ENCODE measurements at regions not wholly inside any gene's neighbourhood (a gene's known extent, or its start where the extent isn't known, plus 50 kb on each side); places are given as distances from the start of the nearest gene placed in this dataset.

GRCh38 chr14:87153391-87153790, 839.6 kb downstream of the GALC start:
- DNase-seq = no peak

- DNase-seq = no peak
These were observed 840.3 kb downstream of the GALC start for GRCh38 chr14:87152693-87153092.

DNA sequence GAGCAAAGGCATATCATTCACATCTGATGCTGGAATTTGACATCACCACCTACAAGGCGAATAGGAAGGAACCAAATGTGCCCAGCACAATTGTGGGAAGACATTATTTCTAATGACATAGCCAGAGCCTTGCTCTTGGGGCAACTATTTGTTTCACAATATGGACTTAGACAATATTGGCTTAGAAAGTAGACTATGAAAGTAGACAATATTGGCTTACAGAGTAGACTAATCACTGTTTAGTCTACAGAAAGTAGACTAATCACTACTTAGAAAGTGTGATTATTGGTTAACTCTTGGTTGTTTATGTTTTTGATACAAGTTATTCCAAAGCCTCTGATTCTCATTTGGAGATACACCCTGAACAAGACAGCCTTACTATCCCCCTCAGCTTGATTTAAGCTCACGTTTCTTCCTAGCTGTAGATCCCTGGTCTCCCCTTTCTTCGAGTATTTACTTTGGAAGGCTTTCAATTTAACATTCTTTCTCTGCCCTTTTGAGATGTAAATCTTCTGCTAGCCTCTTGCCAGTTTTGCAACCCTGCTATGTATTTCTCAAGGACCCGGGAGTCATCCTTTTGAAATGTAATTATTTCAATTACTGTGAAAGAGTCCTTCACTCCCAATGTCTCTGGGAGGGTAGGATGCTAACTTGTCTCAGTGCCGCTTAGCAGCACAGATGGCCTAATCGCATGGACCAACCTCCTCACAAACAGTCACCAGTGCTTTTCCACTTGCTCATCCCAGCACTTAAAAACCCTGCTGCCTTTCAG, 843.2 kb downstream of the GALC start:
- DNase-seq = peak; percentile 95

DNA sequence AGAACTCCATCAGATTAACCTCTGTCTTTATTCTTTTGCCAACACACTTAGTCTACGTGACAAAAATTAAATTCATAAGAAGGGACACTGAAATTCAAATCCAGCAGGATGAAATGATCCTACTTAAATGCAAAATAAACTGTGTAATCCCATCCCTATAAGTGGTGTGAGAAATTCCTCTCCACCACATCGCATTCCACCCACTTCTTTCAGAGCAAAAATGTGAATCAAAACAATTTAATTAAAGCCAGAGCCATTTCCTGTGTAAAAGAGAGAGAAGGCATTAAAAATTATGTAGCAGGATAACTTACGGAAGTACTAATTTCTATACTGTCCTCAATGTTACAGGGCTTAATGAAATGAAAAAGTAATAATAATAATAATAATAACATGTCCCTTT, 844.3 kb downstream of the GALC start:
- peak; percentile 87 for DNase-seq

- no peak for DNase-seq
These were observed 850.3 kb downstream of the GALC start for GRCh38 chr14:87142551-87143211.

GRCh38 chr14:87141801-87142200, 851.2 kb downstream of the GALC start:
- no peak for DNase-seq

DNA sequence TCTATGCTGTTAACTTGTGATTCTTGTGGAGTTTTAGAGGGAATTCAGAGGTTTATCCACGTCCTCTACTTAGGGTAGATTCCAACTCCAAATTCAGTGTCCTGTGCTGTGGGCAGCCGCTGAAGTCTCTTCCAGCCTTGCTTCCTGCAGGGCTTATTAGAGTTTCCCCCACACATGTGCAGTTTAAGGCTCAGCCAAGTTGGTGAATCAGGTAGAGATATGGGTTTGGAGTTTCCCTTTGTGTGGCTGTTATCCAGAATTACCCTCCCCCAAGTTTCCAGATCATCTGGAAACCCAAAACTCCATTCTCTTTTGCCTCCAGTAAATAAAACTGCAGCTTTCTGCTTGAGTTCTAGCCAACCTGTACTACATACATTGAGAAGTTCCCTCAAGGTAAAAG, 853.7 kb downstream of the GALC start:
- peak; percentile 17 for DNase-seq

DNA sequence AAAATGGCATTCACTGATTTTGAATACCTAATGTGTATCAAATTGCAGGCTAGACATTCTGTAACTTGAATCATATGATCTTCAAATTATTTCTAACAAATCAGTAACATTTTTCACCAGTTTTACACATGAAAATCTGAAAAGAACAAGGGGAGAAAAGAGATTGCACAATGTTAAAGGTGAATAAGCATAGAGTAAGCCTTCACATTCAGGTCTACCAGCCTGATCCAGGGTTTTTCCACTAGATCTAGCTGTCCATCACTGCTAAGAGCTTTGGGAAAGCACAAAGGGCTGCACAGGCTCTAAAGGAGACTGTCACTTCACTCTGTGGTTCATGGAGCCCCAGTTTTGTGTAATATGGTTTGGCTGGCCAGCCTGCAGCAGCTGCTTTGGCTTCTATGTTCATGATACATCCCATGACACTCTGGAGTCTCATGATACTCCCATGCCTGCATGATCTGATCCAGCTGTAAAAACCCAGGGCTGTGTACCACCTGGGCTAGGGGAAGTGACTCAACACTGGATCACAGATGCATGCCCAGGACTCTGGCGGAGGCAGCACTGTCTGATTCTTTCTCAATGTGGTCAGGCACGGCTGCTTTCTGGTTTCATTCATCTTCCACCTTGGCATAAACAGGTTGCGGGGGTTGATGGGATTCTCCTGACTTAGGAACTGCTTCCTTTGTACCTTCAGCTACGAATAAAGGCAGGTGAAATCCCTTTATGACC, 859.7 kb downstream of the GALC start:
- peak; percentile 88 for DNase-seq

DNA sequence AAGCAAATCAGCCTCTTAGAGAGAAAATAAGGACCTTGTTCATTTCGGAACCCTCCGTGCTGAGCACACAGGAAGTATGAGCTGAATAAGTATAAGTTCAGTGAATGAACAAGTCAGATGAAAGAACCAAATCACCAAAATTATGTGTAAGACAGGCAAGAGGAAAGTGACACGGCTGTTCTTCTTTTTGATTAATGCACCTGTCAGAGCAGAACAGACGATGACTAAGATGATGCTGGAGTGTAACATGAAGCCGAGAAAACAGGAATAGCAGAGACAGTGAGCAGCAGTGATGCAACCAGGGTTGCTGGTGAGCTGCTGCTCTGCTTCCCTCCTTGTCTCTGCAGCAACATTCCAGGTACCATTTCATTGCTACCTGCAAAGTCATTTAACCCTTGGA, 861.1 kb downstream of the GALC start:
- peak; percentile 62 for DNase-seq

DNA sequence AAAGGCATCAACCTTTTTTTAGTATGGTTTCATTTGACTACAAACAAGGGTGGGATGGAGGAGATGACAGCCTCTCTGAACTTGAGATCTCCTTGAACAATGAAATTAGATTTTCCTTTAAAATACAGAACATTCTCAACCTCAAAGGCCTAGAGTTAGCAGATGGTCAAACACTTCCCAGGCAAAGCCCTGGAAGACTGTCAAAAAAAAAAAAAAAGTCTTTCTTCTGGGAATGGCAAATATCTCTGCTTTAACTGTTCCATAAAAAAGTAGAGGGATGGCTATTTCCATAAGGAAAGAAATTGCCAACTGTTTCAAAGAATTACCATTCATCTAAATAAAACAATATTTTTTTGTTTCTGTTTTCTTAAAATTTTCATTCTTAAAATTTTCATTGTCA, 870.8 kb downstream of the GALC start:
- no peak for DNase-seq

- no peak for DNase-seq
These were observed 871.3 kb downstream of the GALC start for GRCh38 chr14:87121716-87122115.

DNA sequence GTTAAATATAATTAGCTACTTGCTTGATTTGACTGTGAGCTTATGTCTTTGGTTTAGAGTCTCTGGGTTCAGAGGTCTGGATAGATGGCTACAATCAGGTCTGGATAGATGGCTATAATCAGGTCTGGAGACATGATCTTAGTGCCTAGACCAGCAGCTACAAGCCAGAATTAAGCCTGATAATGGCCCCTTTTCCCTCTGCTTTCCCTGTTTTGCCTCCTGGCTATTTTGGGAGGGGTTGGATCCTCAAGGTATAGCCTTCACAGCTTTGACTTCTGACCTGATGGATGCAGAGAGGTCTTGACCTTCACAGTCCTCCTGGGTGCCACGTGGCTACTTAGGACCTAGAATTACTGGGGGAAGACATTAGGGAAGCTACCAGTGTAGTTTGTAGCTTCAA, 877.7 kb downstream of the GALC start:
- no peak for DNase-seq

- DNase-seq = no peak
These were observed 879.7 kb downstream of the GALC start for GRCh38 chr14:87113286-87113685.

DNA sequence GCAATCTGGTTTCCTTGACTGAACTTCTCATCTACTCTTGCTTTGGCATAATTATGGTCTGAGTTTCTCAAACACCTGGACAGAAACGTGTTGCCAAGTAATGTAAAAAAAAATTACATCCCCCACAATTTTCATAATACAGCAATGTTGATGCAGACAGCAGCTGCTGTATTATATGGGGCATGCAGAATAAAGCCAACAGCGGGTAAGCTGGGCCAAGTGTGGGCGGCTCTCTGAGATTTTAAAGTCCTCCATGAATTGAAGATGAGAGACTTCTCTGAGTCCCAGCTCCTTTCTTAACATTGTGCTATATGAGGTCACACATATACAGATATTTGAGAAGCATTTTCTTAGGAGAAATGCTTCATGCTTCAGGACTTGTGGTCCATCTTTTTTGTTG, 881.2 kb downstream of the GALC start:
- DNase-seq = no peak

DNA sequence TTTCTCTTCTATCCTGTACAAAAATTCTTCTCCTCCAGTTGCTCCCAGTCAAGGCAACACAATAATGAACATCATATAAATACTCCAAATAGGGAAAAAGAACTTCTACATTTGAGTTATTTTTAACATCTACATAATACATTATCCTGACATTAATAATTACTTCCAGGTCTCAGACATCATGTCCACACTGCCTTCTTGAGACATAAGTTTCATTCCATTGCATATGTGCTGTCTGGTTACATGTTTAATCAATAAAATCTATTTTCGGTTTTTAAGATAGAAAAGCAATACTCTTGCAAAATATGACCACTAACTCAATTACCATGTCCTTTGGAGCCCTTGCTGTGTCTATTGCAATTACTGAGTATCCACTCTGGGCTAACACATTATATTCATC, 881.9 kb downstream of the GALC start:
- peak; percentile 75 for DNase-seq

DNA sequence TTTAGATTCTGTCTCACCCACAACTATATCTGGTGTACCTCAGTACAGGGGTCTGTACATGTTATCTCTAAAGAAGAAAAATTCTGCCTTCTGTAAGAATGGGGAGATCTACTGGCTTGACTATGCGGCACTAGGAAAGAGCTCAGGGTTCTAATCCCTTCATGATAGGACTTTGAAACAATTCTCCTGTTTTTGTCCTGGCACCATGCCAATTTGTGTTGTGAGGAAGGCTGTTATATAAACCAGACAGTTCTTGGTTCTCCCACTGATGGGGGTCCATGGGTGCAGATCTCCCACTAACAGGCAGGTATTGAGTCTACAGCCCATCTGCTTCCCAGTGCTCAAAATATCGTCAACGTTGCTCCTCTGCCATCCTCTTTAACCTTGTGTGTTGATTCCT, 883.7 kb downstream of the GALC start:
- no peak for DNase-seq

GRCh38 chr14:87108726-87109125, 884.3 kb downstream of the GALC start:
- DNase-seq = peak; percentile 96

DNA sequence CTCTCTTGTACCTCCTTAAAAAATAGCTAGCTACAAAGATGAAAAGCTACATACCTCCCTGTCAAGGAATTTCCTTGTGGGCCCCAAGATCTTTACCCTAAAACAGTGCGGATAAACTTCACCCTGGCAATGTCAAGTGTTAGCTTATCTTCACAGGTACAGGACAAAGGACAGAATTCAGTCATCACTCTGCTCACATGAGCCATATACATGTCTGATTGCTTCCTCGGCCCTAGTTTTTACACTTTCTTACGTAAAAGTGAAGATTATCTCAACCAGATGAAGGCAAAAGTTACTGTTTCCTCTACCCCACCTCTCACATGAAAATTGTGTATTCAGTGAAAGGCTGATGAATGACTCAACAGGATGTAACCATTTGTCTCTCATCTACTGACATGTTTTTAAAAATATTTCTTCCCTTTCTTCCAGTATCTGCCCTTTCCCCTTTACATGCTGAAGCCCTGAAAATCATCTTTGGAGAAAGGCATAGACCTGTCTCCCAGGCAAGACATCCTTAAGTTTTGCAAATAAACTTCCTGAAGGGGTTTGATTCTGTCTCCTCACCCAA, 890.1 kb downstream of the GALC start:
- DNase-seq = peak; percentile 53

DNA sequence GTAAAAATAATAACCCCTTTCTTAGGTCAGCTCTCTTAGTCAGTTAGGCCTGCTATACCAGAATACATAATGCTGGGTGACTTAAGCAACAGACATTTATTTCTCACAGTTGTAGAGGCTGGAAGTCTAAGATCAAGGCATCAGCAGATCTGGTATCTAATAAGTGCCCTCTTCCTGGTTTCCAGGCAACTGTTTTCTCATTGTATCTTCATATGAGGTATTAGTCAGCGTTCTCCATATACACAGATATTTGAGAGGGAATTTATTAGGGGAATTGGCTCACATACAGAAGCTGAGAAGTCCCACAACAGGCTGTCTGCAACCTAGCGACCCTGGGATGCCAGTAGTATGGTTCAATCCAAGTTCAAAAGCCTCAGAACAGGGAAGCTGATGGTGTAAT, 896.0 kb downstream of the GALC start:
- peak; percentile 68 for DNase-seq

DNA sequence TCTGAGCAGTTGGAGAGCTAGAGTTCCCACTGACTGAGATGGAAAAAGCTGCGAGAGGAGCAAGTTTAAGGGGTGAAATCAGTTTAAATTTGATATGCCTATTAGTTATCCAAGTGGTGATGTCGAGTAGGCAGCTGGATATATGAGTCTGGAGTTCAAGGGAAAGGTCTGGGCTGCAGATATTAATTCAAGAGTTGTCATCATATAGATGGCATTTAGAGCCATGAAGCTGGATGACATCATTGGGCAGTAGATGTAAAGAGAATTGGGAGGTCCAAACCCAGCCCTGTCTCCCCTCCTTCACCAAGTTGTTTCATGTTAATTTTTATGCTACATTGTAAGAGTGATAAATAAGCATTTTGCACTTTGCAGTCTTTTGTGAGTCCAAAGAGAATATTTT, 898.1 kb downstream of the GALC start:
- no peak for DNase-seq

GRCh38 chr14:87088588-87088987, 904.4 kb downstream of the GALC start:
- no peak for DNase-seq

DNA sequence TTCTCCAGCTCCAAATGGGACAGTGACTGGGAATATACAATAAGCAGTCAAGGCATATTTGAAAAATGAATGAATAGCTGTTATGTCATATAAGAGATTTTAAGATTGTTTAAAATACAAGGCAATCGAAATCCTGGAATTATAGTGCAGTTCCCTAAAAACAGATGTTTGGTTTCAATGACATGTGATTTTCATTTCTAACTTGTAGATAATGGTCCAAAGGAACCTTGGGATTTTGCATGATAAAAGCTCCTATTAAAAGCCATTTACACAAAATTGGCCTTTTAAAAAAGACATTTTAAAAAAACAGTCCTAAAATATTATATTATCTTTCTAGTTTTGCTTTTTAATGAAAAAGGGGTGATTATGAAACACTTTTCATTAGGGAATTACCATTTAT, 905.1 kb downstream of the GALC start:
- no peak for DNase-seq

GRCh38 chr14:87084908-87085307, 908.1 kb downstream of the GALC start:
- DNase-seq = no peak

DNA sequence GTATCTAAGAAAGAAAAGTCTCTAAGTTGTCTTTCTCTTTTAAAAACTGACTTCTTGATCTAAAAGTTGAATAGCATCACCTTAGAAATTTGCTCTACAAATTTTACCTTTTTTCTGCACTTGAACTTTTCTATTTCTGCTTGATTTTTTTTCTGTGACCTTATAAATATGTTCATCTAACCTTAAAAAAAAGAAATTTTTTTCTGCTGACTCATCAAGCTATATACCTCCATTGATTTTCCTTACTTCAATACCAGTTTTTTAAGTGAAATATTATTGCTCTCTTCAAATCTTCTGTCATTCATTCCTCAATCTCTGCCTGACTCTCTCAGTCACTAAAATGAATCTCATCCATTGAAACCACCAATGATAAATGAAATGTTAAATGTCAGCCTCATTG, 910.1 kb downstream of the GALC start:
- DNase-seq = no peak
